Peyer's patch (tissue), 4 donors: ENCODE measurements at regions not wholly inside any gene's neighbourhood (a gene's known extent, or its start where the extent isn't known, plus 50 kb on each side); places are given as distances from the start of the nearest gene placed in this dataset.

Experiments used
- DNase-seq, 3 donors: peaks; one replicate each; pipeline ENCODE4 v3.0.0-alpha.2; 2017 to 2019
- H3K27ac ChIP-seq, 4 donors: fragments of 200-600 bp; sonication (generic); one replicate each; pipeline ENCODE4 v1.5.1; 2016 to 2019
- H3K27me3 ChIP-seq, 2 donors: fragments of 200-600 bp; sonication (generic); one replicate each; pipeline ENCODE4 v1.5.1; 2019
- H3K36me3 ChIP-seq, 3 donors: fragments of 200-600 bp; sonication (generic); one replicate each; pipeline ENCODE4 v1.5.1; 2016 to 2019
- H3K4me1 ChIP-seq, 4 donors: fragments of 200-600 bp; sonication (generic); one replicate each; pipeline ENCODE4 v1.5.1; 2016 to 2019
- H3K4me3 ChIP-seq, 4 donors: fragments of 200-600 bp; sonication (generic); 1 replicate in 3 of 4; 2 replicates in 1 of 4; pipeline ENCODE4 v1.5.1; 2016 to 2019; ENCODE audit warnings: mild to moderate bottlenecking in 1 of 4
- H3K9me3 ChIP-seq, 4 donors: fragments of 200-600 bp; sonication (generic); one replicate each; pipeline ENCODE4 v1.5.1; 2016 to 2019; ENCODE audit warnings: mild to moderate bottlenecking in 1 of 4
- POLR2A ChIP-seq, 2 donors: fragments of 450-650 bp; IDR thresholded peaks; one replicate each; pipeline ENCODE4 v1.5.1; 2017; ENCODE audit warnings: antibody characterized with exemption in 2 of 2, mild to moderate bottlenecking in 2 of 2, moderate library complexity in 2 of 2
- TF ChIP-seq, protein P1 (sequence below), 6 experiments: fragments of 450-650 bp in 4 of 6; fragments of 200-600 bp in 2 of 6; sonication (generic) in 1 of 6; IDR thresholded peaks; one replicate each; pipeline ENCODE4 v1.5.1; 2017 to 2019; ENCODE audit warnings: antibody characterized with exemption in 6 of 6, mild to moderate bottlenecking in 3 of 6, moderate library complexity in 1 of 6

DNA sequence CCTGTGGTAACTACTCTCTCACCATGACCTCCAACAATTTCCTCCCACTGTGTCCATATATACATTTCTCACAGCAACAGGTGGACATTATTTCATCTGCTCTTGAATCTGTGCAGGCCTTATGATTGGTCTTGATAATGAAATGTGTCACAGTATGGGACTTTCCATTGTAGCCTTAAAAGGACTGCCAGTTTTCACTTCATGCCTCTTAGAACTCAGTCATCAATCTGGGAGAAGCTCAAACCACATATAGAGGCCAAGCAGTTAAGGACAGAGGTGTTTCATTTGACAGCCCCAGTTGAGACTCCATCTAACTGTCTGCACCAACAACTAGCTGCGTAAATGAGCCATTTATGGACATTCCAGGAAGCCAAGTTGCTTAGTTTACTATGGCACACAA is 1534.8 kb downstream of the ARAP2 start:
- H3K36me3 ChIP-seq, result no peaks in the 10 kb centered on the region
- no peak overlapping the region for H3K27ac ChIP-seq
- H3K4me1 ChIP-seq, result no peaks in the 10 kb centered on the region
- H3K4me3 ChIP-seq, result no peak overlapping the region
- no peaks in the 10 kb centered on the region for H3K9me3 ChIP-seq
- no peak for DNase-seq
- TF ChIP-seq, protein P1, sequence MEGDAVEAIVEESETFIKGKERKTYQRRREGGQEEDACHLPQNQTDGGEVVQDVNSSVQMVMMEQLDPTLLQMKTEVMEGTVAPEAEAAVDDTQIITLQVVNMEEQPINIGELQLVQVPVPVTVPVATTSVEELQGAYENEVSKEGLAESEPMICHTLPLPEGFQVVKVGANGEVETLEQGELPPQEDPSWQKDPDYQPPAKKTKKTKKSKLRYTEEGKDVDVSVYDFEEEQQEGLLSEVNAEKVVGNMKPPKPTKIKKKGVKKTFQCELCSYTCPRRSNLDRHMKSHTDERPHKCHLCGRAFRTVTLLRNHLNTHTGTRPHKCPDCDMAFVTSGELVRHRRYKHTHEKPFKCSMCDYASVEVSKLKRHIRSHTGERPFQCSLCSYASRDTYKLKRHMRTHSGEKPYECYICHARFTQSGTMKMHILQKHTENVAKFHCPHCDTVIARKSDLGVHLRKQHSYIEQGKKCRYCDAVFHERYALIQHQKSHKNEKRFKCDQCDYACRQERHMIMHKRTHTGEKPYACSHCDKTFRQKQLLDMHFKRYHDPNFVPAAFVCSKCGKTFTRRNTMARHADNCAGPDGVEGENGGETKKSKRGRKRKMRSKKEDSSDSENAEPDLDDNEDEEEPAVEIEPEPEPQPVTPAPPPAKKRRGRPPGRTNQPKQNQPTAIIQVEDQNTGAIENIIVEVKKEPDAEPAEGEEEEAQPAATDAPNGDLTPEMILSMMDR (IDR thresholded peaks at IDR 0.05), result no peak
- no peak for TF ChIP-seq POLR2A (IDR thresholded peaks at IDR 0.05)
- no peaks in the 10 kb centered on the region for H3K27me3 ChIP-seq

DNA sequence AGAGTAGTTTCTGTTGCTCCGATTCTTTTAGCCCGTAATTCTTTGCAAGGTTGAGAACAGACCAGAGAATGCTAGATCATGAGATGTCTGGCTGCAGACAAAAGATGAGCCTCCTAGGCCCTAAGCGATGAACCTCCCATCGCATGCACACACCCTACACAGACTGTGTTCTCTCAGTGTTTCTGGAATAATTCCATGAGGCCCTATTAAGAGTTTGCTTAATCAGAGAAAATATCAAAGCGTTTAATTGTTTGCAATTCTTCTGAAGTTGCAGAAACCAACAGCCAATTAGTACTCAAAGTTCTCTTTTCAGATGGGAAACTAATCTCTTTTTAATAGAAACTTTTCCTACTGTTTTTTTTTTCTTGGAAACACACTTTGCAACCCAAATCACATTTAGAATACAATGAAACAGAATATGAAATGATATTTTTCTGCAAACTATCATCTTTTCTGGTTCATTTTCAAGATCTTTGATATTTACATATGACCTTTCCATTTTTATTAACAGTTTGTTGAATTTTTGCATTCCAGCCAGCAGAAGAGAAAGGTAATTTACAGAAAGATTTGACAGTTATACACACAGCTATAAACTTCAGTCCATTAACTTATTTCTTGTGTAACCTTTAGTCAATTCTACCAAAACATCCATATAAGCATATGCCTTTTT is 1525.6 kb downstream of the ARAP2 start:
- Histone ChIP-seq H3K4me1 (no peaks in the 10 kb centered on the region), H3K36me3 (no peaks in the 10 kb centered on the region), H3K27ac (no peak overlapping the region), H3K4me3 (no peak overlapping the region), H3K9me3 (no peaks in the 10 kb centered on the region), H3K27me3 (no peaks in the 10 kb centered on the region)
- TF ChIP-seq POLR2A (IDR thresholded peaks at IDR 0.05), result no peak
- TF ChIP-seq, protein P1 (IDR thresholded peaks at IDR 0.05), result no peak
- DNase-seq, result no peak

DNA sequence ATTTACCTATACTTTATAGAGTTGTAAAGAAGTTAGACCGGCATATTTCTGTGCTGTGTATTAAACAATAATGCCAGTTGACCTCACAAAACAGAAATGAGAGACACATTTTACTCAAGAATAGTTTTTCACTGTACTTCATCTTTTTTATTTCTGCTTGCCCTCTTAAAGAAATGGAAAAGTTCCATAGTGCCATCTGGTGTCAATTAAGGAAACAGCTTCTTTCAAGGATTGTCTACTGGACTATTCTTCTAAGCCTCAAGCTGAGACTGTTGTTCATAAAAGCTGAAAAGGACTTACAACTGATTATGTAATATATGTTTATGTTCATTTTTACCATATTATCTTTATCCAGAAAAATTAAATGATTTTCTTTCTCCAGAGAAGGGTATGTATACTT is 1523.7 kb downstream of the ARAP2 start:
- H3K27ac ChIP-seq, result no peak overlapping the region
- no peaks in the 10 kb centered on the region for H3K4me1 ChIP-seq
- TF ChIP-seq POLR2A (IDR thresholded peaks at IDR 0.05), result no peak
- TF ChIP-seq, protein P1 (IDR thresholded peaks at IDR 0.05), result no peak
- H3K4me3 ChIP-seq, result no peak overlapping the region
- H3K27me3 ChIP-seq, result no peaks in the 10 kb centered on the region
- H3K9me3 ChIP-seq, result no peaks in the 10 kb centered on the region
- H3K36me3 ChIP-seq, result no peaks in the 10 kb centered on the region
- DNase-seq, result no peak

DNA sequence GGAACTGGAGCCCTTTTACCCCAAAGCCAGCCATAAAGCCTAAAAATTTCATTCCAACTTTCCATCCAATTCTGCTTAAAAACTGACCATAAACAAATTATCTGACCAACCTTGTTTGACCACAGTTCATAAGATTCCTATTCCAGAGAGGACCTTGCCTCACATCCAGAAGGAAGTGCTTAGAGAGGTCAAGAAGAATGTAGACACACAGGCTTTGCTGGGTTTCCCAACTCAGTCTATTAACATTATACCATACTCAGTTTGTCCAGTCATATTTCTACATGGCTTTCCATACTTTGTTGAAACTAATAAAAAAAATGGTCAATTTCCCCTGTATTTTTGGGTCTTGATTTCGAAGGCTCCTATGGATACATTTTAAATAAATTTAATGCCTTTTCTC is 1522.5 kb downstream of the ARAP2 start:
- H3K27ac ChIP-seq, result no peak overlapping the region
- H3K4me1 ChIP-seq, result no peaks in the 10 kb centered on the region
- TF ChIP-seq, protein P1 (IDR thresholded peaks at IDR 0.05), result no peak
- TF ChIP-seq POLR2A (IDR thresholded peaks at IDR 0.05), result no peak
- no peaks in the 10 kb centered on the region for H3K36me3 ChIP-seq
- H3K9me3 ChIP-seq, result no peaks in the 10 kb centered on the region
- H3K27me3 ChIP-seq, result no peaks in the 10 kb centered on the region
- H3K4me3 ChIP-seq, result no peak overlapping the region
- no peak for DNase-seq

DNA sequence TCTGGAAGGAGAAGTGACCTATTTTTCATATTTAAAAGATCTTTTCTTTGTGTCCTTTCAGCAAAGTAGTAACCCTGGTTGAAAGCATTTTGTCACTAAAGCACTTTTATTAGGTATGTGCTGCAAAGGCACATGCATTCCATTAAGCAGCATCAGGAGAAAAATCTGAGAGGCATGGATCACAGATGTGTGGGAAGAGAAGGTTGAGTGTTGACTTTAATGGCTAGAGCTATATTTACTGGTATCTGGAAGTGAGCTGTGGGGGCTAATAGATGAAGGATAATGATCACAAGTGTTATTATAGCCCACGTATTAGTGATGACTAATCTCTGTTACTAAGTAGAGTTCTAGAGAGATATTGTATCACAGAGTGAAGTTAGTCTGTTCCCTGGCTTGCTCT is 1520.7 kb downstream of the ARAP2 start:
- no peaks in the 10 kb centered on the region for H3K27me3 ChIP-seq
- no peak overlapping the region for H3K4me3 ChIP-seq
- H3K36me3 ChIP-seq, result no peaks in the 10 kb centered on the region
- H3K9me3 ChIP-seq, result no peaks in the 10 kb centered on the region
- H3K27ac ChIP-seq, result no peak overlapping the region
- TF ChIP-seq POLR2A (IDR thresholded peaks at IDR 0.05), result no peak
- TF ChIP-seq, protein P1 (IDR thresholded peaks at IDR 0.05), result no peak
- H3K4me1 ChIP-seq, result no peaks in the 10 kb centered on the region
- no peak for DNase-seq

DNA sequence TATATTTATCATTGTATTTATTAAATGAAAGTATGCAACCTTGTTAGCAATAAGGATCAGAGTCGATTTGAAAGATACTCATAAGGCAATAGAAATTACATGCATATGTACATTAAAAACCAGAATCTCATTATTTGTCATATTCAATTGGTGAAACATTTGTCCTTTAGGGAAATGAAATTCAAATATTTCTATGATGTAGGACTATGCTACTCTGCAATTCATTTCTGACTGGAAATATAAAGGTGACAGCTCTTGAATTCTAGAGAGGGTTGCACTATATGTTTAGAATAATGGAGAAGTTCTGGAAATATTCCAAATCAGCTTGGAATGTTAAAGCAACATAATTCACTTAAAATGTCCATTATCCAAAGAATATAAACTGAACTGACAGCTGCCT is 1519.8 kb downstream of the ARAP2 start:
- no peaks in the 10 kb centered on the region for H3K27me3 ChIP-seq
- no peak overlapping the region for H3K4me3 ChIP-seq
- TF ChIP-seq, protein P1 (IDR thresholded peaks at IDR 0.05), result no peak
- no peak for TF ChIP-seq POLR2A (IDR thresholded peaks at IDR 0.05)

More for the DNA sequence above, 1519.8 kb downstream of the ARAP2 start:
- H3K36me3 ChIP-seq, result no peaks in the 10 kb centered on the region
- no peaks in the 10 kb centered on the region for H3K4me1 ChIP-seq
- no peak overlapping the region for H3K27ac ChIP-seq
- no peak for DNase-seq
- H3K9me3 ChIP-seq, result no peaks in the 10 kb centered on the region
